Esophagus squamous epithelium (tissue), 5 donors: ENCODE measurements at regions not wholly inside any gene's neighbourhood (a gene's known extent, or its start where the extent isn't known, plus 50 kb on each side); places are given as distances from the start of the nearest gene placed in this dataset.

Experiments
- DNase-seq: peaks from one replicate; lab custom pipeline; 2025; lab: John Stamatoyannopoulos, UW
- H3K27ac ChIP-seq, 4 donors: fragments of 200-600 bp; sonication (generic); one replicate each; pipeline ENCODE4 v1.5.1; 2016 to 2019; ENCODE audit warnings: mild to moderate bottlenecking in 1 of 4
- H3K27me3 ChIP-seq, 4 donors: fragments of 200-600 bp; sonication (generic); 1 replicate in 3 of 4; 2 replicates in 1 of 4; pipeline versions ENCODE4 v1.5.1 to v1.6.0; 2017 to 2021; ENCODE audit warnings: antibody characterized with exemption in 1 of 4
- H3K36me3 ChIP-seq, 3 donors: fragments of 200-600 bp; sonication (generic); one replicate each; pipeline ENCODE4 v1.5.1; 2016 to 2019
- H3K4me1 ChIP-seq, 3 donors: fragments of 200-600 bp; sonication (generic); one replicate each; pipeline ENCODE4 v1.5.1; 2017 to 2019
- H3K4me3 ChIP-seq, 4 donors: fragments of 200-600 bp; sonication (generic); 1 replicate in 3 of 4; 2 replicates in 1 of 4; pipeline ENCODE4 v1.5.1; 2016 to 2019; ENCODE audit warnings: mild to moderate bottlenecking in 2 of 4, moderate library complexity in 1 of 4
- H3K9me3 ChIP-seq, 3 donors: fragments of 200-600 bp; sonication (generic); one replicate each; pipeline ENCODE4 v1.5.1; 2016 to 2019
- CTCF ChIP-seq, 6 experiments: fragments of 450-650 bp in 4 of 6; fragments of 200-600 bp in 2 of 6; sonication (generic) in 2 of 6; IDR thresholded peaks; one replicate each; pipeline ENCODE4 v1.5.1; 2016 to 2019; ENCODE audit warnings: antibody characterized with exemption in 6 of 6, mild to moderate bottlenecking in 4 of 6, moderate library complexity in 4 of 6
- POLR2A ChIP-seq, 4 donors: fragments of 450-650 bp; IDR thresholded peaks; one replicate each; pipeline ENCODE4 v1.6.1; 2017; ENCODE audit warnings: antibody characterized with exemption in 4 of 4, mild to moderate bottlenecking in 4 of 4, moderate library complexity in 3 of 4
- WGBS, 2 donors: methylation state at CpG; one replicate each; pipeline ENCODE4 v1.1.5; 2018; 5-methylcytosine and 5-hydroxymethylcytosine counted together
- intact Hi-C: fragments of 100-400 bp; cut with DNase I; formaldehyde crosslinking; loops from one replicate; pipeline ENCODE4 v1.15.0; 2022
- donor health status: DM: yes; HTN: yes; CAD: no.

- no peaks in the 10 kb centered on the region for H3K27me3 ChIP-seq
- DNase-seq = no peak
- H3K36me3 ChIP-seq = no peaks in the 10 kb centered on the region
- intact Hi-C loops = no loop called here
- no peak overlapping the region for H3K4me3 ChIP-seq
- peaks cover 0 to 19% (median 0%) of the 10 kb centered on the region in 3 donors for H3K9me3 ChIP-seq
- H3K4me1 ChIP-seq = no peaks in the 10 kb centered on the region
- WGBS, 2 donors = 60 to 80% methylated on average over 1 to 8 of the region's 14 CpGs
- no peak overlapping the region for H3K27ac ChIP-seq
- no peak for TF ChIP-seq POLR2A (IDR thresholded peaks at IDR 0.05)
- no peak for TF ChIP-seq CTCF (IDR thresholded peaks at IDR 0.05)
Measured at GRCh38 chr16:35146723-35147458, 1687.5 kb downstream of the TP53TG3F start.

GRCh38 chr16:35147556-35148504 lies 1688.4 kb downstream of the TP53TG3F start:
- WGBS, 2 donors = 47 to 81% methylated on average over 5 of the region's 10 CpGs
- DNase-seq = no peak
- Histone ChIP-seq H3K36me3 (no peaks in the 10 kb centered on the region), H3K27ac (no peak overlapping the region), H3K4me3 (no peak overlapping the region), H3K27me3 (no peaks in the 10 kb centered on the region), H3K9me3 (peaks cover 0 to 19% (median 0%) of the 10 kb centered on the region in 3 donors), H3K4me1 (no peaks in the 10 kb centered on the region)
- intact Hi-C loops = no loop called here
- TF ChIP-seq POLR2A (IDR thresholded peaks at IDR 0.05) (no peak), CTCF (IDR thresholded peaks at IDR 0.05) (no peak)

GRCh38 chr16:35148748-35149147 lies 1689.3 kb downstream of the TP53TG3F start:
- H3K4me3 ChIP-seq = no peak overlapping the region
- no peak overlapping the region for H3K27ac ChIP-seq
- no peaks in the 10 kb centered on the region for H3K36me3 ChIP-seq
- H3K27me3 ChIP-seq = no peaks in the 10 kb centered on the region
- peaks cover 0 to 16% (median 0%) of the 10 kb centered on the region in 3 donors for H3K9me3 ChIP-seq
- 52% methylated on average over 2 of the region's 3 CpGs; no CpG with 5 or more reads in 1 of the 2 donors for WGBS, 2 donors
- no peak for TF ChIP-seq POLR2A (IDR thresholded peaks at IDR 0.05)
- TF ChIP-seq CTCF (IDR thresholded peaks at IDR 0.05) = no peak
- no peak for DNase-seq
- intact Hi-C loops = no loop called here
- H3K4me1 ChIP-seq = no peaks in the 10 kb centered on the region

GRCh38 chr16:35149550-35149949 lies 1690.1 kb downstream of the TP53TG3F start:
- DNase-seq = no peak
- 67% methylated on average over 1 of the region's 3 CpGs; no CpG with 5 or more reads in 1 of the 2 donors for WGBS, 2 donors
- H3K36me3 ChIP-seq = no peaks in the 10 kb centered on the region
- no peak overlapping the region for H3K27ac ChIP-seq
- no peaks in the 10 kb centered on the region for H3K4me1 ChIP-seq
- TF ChIP-seq CTCF (IDR thresholded peaks at IDR 0.05) (no peak), POLR2A (IDR thresholded peaks at IDR 0.05) (no peak)
- H3K27me3 ChIP-seq = no peaks in the 10 kb centered on the region
- H3K9me3 ChIP-seq = peaks cover 0 to 12% (median 0%) of the 10 kb centered on the region in 3 donors
- intact Hi-C loops = no loop called here
- H3K4me3 ChIP-seq = no peak overlapping the region
